Mesothelial cell of epicardium (in vitro differentiated cells): ENCODE measurements at regions not wholly inside any gene's neighbourhood (a gene's known extent, or its start where the extent isn't known, plus 50 kb on each side); places are given as distances from the start of the nearest gene placed in this dataset.

Experiments
- DNase-seq, 2 experiments: peaks; one replicate each; pipeline ENCODE4 v3.0.0; 2021; ENCODE audit warnings: low spot score in 2 of 2; ENCODE audit not compliant: unreplicated experiment in 2 of 2
- H3K27ac Mint-ChIP-seq: 2 replicates; pipeline ENCODE4 v1.8.0; 2021; ENCODE audit warnings: mixed read lengths
- H3K27me3 Mint-ChIP-seq: 2 replicates; pipeline ENCODE4 v1.8.0; 2021; ENCODE audit warnings: low read depth, mixed read lengths
- H3K36me3 Mint-ChIP-seq: 2 replicates; pipeline ENCODE4 v1.8.0; 2021; ENCODE audit warnings: mixed read lengths
- H3K4me1 Mint-ChIP-seq: 2 replicates; pipeline ENCODE4 v1.8.0; 2021; ENCODE audit warnings: mixed read lengths
- H3K4me3 Mint-ChIP-seq: 2 replicates; pipeline ENCODE4 v1.8.0; 2021; ENCODE audit warnings: mild to moderate bottlenecking, moderate library complexity, mixed read lengths
- H3K9me3 Mint-ChIP-seq: 2 replicates; pipeline ENCODE4 v1.8.0; 2021; ENCODE audit warnings: mixed read lengths
- CTCF ChIP-seq: fragments of 200-600 bp; sonication (generic); IDR thresholded peaks from one replicate; pipeline ENCODE4 v1.5.0; 2021; ENCODE audit warnings: antibody characterized with exemption; ENCODE audit not compliant: unreplicated experiment

GRCh38 chr2:52144590-52144989 lies 1112.7 kb upstream of the NRXN1 start:
- no peak for DNase-seq
- Mint-ChIP-seq H3K4me1 (no peaks in the 10 kb centered on the region), H3K27ac (no peak overlapping the region)

GRCh38 chr2:52141076-52141475 lies 1109.1 kb upstream of the NRXN1 start:
- H3K36me3 Mint-ChIP-seq, result no peaks in the 10 kb centered on the region
- H3K4me3 Mint-ChIP-seq, result no peak overlapping the region
- no peak for TF ChIP-seq CTCF
- H3K27ac Mint-ChIP-seq, result no peak overlapping the region
- no peaks in the 10 kb centered on the region for H3K27me3 Mint-ChIP-seq
- no peaks in the 10 kb centered on the region for H3K9me3 Mint-ChIP-seq
- DNase-seq, result no peak
- no peaks in the 10 kb centered on the region for H3K4me1 Mint-ChIP-seq

More at GRCh38 chr2:52144590-52144989, 1112.7 kb upstream of the NRXN1 start:
- TF ChIP-seq CTCF, result no peak
- Mint-ChIP-seq H3K36me3 (no peaks in the 10 kb centered on the region), H3K27me3 (no peaks in the 10 kb centered on the region), H3K9me3 (no peaks in the 10 kb centered on the region), H3K4me3 (no peak overlapping the region)

GRCh38 chr2:52139241-52139640 lies 1107.3 kb upstream of the NRXN1 start:
- TF ChIP-seq CTCF, result no peak
- no peaks in the 10 kb centered on the region for H3K36me3 Mint-ChIP-seq
- no peaks in the 10 kb centered on the region for H3K27me3 Mint-ChIP-seq
- H3K9me3 Mint-ChIP-seq, result no peaks in the 10 kb centered on the region
- H3K4me3 Mint-ChIP-seq, result no peak overlapping the region
- no peak for DNase-seq
- no peaks in the 10 kb centered on the region for H3K4me1 Mint-ChIP-seq
- no peak overlapping the region for H3K27ac Mint-ChIP-seq

GRCh38 chr2:52135235-52135634 lies 1103.3 kb upstream of the NRXN1 start:
- H3K4me3 Mint-ChIP-seq, result no peak overlapping the region
- no peak overlapping the region for H3K27ac Mint-ChIP-seq
- no peaks in the 10 kb centered on the region for H3K27me3 Mint-ChIP-seq
- peaks cover 2% of the 10 kb centered on the region for H3K36me3 Mint-ChIP-seq
- no peaks in the 10 kb centered on the region for H3K4me1 Mint-ChIP-seq
- H3K9me3 Mint-ChIP-seq, result peaks cover 19% of the 10 kb centered on the region
- no peak for DNase-seq
- no peak for TF ChIP-seq CTCF

GRCh38 chr2:52128081-52128480 lies 1096.1 kb upstream of the NRXN1 start:
- Mint-ChIP-seq H3K27ac (no peak overlapping the region), H3K4me3 (no peak overlapping the region)

More at GRCh38 chr2:52128081-52128480, 1096.1 kb upstream of the NRXN1 start:
- DNase-seq, result no peak
- no peak for TF ChIP-seq CTCF
- no peaks in the 10 kb centered on the region for H3K27me3 Mint-ChIP-seq
- peaks cover 29% of the 10 kb centered on the region for H3K9me3 Mint-ChIP-seq
- peaks cover 2% of the 10 kb centered on the region for H3K36me3 Mint-ChIP-seq
- H3K4me1 Mint-ChIP-seq, result no peaks in the 10 kb centered on the region
